Activated CD4-positive, alpha-beta T cell treated with anti-CD3 and anti-CD28 coated beads, Interleukin-2, amount 50 U/mL, for 16 hours (primary cell): ENCODE measurements at regions not wholly inside any gene's neighbourhood (a gene's known extent, or its start where the extent isn't known, plus 50 kb on each side); places are given as distances from the start of the nearest gene placed in this dataset.
"Not testable (repeated sequence)": the region's sequence is repeated elsewhere in the genome, so short reads cannot be mapped to it uniquely, and the experiment has no call there.

Experiments used
- DNase-seq: peaks from one replicate; pipeline ENCODE4 v3.0.0-alpha.2; 2020

GRCh38 chr2:167334146-167334742, 446.0 kb downstream of the XIRP2 start:
- no peak for DNase-seq

GRCh38 chr2:167333245-167333644, 445.0 kb downstream of the XIRP2 start:
- DNase-seq = no peak

DNA sequence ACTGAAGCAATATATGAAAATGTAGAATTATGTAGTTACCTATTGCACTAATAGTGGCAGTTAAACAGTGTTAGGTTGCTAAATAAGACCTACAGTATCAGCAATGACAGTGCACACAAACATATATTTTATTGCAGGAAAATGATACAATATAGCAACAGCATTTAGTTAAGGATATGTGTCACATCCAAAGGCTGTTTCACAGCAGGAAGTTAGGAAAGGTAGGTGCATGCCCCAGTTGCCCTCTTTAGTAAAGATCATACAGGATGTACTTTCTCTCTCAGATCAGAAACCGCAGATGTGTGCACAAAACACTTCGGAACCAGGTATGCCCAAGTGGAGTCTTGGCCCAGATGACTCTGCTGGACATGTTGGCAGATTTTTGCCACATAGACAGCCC, 444.1 kb downstream of the XIRP2 start:
- no peak for DNase-seq

GRCh38 chr2:167331636-167332232, 443.5 kb downstream of the XIRP2 start:
- no peak for DNase-seq

DNA sequence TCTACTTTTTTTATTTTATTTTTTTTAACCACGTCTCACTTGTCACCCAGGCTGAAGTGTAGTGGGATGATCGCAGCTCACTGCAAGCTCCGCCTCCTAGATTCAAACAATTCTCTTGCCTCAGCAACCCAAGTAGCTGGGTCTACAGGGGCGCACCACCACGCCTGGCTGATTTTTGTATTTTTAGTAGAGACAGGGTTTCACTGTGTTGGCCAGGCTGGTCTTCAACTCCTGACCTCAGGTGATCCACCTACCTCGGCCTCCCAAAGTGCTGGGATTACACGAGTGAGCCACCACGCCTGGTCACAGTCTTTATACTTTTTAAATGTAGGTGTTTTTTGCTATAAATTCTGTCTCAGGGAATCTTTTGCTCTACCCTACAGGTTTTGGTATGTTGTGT, 440.5 kb downstream of the XIRP2 start:
- not testable (repeated sequence) for DNase-seq

DNA sequence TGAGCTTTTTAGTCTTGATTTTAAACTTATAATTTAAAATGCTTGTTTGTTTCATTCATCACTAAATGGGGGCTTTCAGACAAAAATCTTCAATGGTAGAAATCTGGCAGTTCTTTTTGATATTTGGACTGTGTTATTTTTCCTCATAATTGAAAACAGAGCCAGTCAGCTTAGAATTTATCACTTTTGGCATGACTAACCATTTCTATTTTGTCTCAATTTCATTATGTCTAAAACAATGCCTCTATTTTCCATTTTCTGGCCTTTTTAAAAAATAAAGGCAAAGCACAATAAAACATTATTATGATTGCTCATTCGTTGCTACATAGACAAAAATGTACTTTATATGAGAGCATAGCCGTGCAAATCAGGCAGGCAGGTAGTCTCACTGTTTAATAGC, 434.5 kb downstream of the XIRP2 start:
- DNase-seq = no peak

GRCh38 chr2:167318581-167318980, 430.3 kb downstream of the XIRP2 start:
- DNase-seq = no peak

- no peak for DNase-seq
Measured at GRCh38 chr2:167310442-167310841, 422.2 kb downstream of the XIRP2 start.
